GM12872 (cell line): ENCODE measurements at regions not wholly inside any gene's neighbourhood (a gene's known extent, or its start where the extent isn't known, plus 50 kb on each side); places are given as distances from the start of the nearest gene placed in this dataset.

Source experiments
- TF ChIP-seq, protein P1 (sequence below): IDR thresholded peaks from 3 replicates; pipeline ENCODE4 v1.5.1; 2011; ENCODE audit warnings: low read depth, mild to moderate bottlenecking, low read length, moderate library complexity; ENCODE audit not compliant: insufficient read depth

DNA sequence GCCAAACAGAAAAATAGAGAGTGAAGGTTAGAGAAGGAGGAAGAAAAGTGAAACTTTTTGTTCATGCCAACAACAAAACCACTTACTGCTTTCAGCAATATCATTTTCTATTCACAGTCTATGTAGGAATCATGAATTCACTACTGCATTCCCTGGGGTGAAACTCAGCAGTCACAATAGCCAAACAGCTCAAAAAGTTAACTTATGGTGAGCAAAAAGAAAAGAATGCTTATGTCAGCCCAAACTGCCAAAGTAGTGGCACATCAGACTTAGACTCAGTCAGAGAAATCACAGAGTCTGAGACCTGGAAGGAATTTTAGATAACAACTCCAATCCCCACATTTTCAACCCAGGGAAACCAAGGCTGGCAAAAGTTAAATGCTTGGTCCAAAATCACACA is 238.7 kb upstream of the TMCO5A start:
- TF ChIP-seq, protein P1, sequence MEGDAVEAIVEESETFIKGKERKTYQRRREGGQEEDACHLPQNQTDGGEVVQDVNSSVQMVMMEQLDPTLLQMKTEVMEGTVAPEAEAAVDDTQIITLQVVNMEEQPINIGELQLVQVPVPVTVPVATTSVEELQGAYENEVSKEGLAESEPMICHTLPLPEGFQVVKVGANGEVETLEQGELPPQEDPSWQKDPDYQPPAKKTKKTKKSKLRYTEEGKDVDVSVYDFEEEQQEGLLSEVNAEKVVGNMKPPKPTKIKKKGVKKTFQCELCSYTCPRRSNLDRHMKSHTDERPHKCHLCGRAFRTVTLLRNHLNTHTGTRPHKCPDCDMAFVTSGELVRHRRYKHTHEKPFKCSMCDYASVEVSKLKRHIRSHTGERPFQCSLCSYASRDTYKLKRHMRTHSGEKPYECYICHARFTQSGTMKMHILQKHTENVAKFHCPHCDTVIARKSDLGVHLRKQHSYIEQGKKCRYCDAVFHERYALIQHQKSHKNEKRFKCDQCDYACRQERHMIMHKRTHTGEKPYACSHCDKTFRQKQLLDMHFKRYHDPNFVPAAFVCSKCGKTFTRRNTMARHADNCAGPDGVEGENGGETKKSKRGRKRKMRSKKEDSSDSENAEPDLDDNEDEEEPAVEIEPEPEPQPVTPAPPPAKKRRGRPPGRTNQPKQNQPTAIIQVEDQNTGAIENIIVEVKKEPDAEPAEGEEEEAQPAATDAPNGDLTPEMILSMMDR: no peak

DNA sequence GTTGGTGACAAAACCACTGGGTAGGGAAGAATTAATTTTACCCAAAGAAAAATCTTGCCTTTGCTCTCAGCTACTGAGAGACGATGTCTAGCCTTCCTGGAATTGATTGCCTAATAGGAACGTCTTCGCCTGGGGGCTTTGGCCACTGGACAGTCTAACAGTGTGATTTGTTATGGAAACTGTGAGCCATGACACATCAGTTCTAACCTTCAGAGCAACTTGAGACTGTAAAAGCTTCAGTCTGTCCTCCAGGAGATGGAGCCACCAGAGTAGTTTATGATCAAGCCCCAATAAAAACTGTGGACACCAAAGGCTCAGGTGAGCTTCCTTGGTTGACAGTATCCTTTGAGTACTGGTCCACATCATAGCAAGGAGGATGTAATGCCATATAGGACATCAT is 235.8 kb upstream of the TMCO5A start:
- TF ChIP-seq, protein P1: no peak

DNA sequence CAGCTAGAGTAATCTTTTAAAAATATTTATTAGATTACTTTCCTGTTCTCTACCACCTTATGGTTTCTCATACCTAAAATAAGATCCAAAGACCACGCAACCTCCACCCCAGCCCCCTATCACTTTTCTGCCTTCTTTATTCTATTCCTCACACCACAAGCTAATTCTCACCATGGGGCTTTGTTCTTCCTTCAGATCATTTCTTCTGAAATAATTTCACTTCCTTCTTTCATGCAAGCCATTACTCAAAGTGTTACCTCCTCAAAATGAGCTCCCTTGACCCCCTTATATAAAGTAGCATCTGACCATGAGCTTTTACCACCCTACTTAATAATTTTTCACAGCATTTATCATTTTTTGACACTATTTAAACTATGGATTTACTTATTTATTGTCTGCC is 233.2 kb upstream of the TMCO5A start:
- TF ChIP-seq, protein P1: no peak

DNA sequence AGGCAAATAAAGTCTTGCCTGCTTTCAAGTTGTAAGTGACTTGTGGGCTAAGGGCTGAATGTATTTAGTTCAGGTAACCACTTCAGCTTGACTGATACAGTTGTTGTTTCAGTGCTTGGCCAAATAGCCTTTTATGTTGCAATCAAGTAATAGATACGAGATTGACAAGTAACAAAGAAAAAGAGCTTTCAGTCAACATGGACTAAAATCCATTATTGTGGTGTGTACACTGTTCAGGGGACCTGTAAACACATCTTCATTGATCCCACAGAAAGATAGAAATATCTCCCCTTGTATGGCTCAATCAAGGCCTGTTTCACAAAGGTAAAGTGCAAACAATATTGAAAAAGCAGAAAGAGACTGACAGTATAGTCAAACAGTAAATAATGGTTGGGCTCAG is 224.8 kb upstream of the TMCO5A start:
- TF ChIP-seq, protein P1: no peak

DNA sequence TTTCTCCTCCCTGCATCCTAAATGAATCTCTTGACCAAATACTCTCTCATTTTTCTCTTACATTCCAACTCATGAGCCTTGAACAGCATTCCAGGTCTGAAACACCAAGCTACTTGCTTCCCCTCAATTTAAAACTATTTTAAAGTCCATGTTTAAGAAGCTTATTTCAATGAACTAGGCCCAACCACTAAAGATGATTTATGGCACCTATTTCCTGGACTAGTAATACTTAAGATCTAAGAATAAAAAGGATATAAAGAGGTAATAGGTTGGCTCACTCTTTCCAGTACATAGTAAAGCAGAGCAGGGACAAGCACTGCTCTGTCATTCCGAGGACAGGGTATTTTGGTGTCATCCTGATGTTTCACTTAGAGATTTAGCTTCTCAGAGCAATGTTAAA is 219.3 kb upstream of the TMCO5A start:
- TF ChIP-seq, protein P1: no peak

DNA sequence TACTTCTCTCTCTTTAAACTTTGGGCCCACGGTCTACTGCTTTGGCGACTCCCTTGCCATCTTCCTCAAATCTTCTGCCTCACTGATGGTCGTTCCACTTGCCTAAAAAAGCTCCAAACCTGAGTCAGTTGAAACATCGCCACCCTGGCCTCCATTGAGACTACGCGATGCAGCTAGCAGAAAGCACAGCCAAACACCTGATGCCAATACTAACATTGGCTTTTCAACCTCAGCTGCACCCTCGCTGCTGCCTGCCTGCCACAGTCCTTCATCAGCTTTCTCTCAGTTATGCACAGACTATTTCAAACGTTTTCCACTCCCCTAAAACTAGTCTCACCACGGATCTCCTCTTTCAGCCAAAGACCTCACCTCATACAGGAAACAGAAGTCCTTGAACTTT is 214.2 kb upstream of the TMCO5A start:
- TF ChIP-seq, protein P1: no peak

DNA sequence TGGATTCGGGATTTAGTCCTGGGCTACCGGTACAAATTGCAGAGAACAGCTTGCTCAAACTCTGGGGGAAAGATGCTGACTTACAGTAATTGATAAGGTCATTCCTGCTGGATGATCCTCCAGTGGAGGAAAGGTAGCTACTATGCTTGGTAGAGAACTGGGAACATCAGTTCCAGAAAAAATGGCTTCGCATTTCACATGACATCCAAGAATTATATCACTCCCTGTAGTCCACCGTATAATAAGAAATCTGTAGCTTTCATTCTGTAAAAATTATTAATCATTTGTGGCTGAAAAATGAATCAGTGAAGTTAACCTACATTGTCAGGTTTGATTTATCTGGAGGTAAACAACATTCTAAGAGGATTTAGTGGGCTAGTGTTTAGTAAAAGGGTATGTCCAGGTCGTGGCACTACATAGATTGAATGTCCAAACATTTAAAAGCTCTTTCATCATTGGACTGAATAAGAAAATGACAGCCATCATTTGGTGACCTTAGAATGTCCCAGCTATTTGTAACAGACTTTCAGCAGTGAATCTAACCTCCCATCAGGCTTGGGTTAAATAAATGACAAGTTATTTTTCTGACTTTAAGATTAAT is 203.2 kb upstream of the TMCO5A start:
- TF ChIP-seq, protein P1: no peak

DNA sequence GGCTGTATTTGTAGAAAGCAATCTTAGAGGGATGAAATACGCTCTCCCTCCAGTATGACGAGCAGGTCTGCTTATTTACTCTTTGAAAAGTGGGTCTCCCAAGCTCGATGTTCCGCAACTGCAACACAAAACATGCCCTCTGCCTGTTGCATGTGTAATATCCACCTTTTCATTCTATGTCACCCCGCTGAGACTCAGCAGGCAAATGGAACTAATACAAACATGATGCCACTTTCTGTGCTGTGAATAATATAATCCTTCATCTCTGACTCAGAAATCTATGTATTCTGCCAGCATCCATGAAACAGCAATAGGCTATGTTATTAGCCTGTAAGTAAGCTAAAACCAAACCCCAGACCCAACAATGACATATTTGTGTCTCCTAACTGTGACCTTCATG is 200.8 kb upstream of the TMCO5A start:
- TF ChIP-seq, protein P1: no peak
